Upper lobe of left lung (tissue), 6 donors: ENCODE measurements at regions not wholly inside any gene's neighbourhood (a gene's known extent, or its start where the extent isn't known, plus 50 kb on each side); places are given as distances from the start of the nearest gene placed in this dataset.
"Not testable (repeated sequence)": the region's sequence is repeated elsewhere in the genome, so short reads cannot be mapped to it uniquely, and the experiment has no call there.

Experiments used
- ATAC-seq, 2 donors: fragments of 200-7000 bp; cut with Tn5 transposase; one replicate each; pipeline ENCODE4 v1.9.1; 2022; ENCODE audit warnings: mild to moderate bottlenecking in 2 of 2, moderate library complexity in 2 of 2; ENCODE audit not compliant: low FRiP score in 2 of 2
- DNase-seq, 2 donors: peaks; one replicate each; pipeline ENCODE4 v3.0.0-alpha.2; 2019 to 2020
- H3K27ac ChIP-seq, 4 donors: fragments of 200-600 bp; sonication (generic); one replicate each; pipeline ENCODE4 v1.5.1; 2016 to 2019
- H3K27me3 ChIP-seq, 4 donors: fragments of 200-600 bp; sonication (generic); one replicate each; pipeline ENCODE4 v1.5.1; 2017 to 2019
- H3K36me3 ChIP-seq, 4 donors: fragments of 200-600 bp; sonication (generic); one replicate each; pipeline ENCODE4 v1.5.1; 2016 to 2019
- H3K4me1 ChIP-seq, 4 donors: fragments of 200-600 bp; sonication (generic); one replicate each; pipeline ENCODE4 v1.5.1; 2018 to 2019
- H3K4me3 ChIP-seq, 4 donors: fragments of 200-600 bp; sonication (generic); one replicate each; pipeline ENCODE4 v1.5.1; 2017 to 2019; ENCODE audit warnings: mild to moderate bottlenecking in 2 of 4, moderate library complexity in 1 of 4
- H3K9me3 ChIP-seq, 4 donors: fragments of 200-600 bp; sonication (generic); one replicate each; pipeline ENCODE4 v1.5.1; 2018 to 2019
- EP300 ChIP-seq, 4 donors: sonication (generic); formaldehyde crosslinking; IDR thresholded peaks; one replicate each; pipeline ENCODE4 v1.5.1; 2017; ENCODE audit warnings: antibody characterized with exemption in 4 of 4, control low read depth in 2 of 4
- POLR2A ChIP-seq, 4 donors: fragments of 450-650 bp; IDR thresholded peaks; one replicate each; pipeline ENCODE4 v1.5.1; 2016 to 2017; ENCODE audit warnings: antibody characterized with exemption in 4 of 4, mild to moderate bottlenecking in 2 of 4
- POLR2AphosphoS5 ChIP-seq, 2 donors: sonication (generic); formaldehyde crosslinking; IDR thresholded peaks; one replicate each; pipeline ENCODE4 v1.5.1; 2017; ENCODE audit warnings: antibody characterized with exemption in 2 of 2
- WGBS, 2 donors: methylation state at CpG; one replicate each; pipeline ENCODE4 v1.1.5; 2017 to 2018; 5-methylcytosine and 5-hydroxymethylcytosine counted together
- TF ChIP-seq, protein P1 (sequence below), 6 experiments: fragments of 450-650 bp in 4 of 6; fragments of 200-600 bp in 2 of 6; sonication (generic) in 2 of 6; IDR thresholded peaks; one replicate each; pipeline ENCODE4 v1.5.1; 2016 to 2019; ENCODE audit warnings: antibody characterized with exemption in 6 of 6
- donor health status: DM: no; HTN: no; CAD: no; lungs with moderate emphysema.
- donor health status: DM: no; HTN: yes; CAD: no; lungs with severe emphysema.

DNA sequence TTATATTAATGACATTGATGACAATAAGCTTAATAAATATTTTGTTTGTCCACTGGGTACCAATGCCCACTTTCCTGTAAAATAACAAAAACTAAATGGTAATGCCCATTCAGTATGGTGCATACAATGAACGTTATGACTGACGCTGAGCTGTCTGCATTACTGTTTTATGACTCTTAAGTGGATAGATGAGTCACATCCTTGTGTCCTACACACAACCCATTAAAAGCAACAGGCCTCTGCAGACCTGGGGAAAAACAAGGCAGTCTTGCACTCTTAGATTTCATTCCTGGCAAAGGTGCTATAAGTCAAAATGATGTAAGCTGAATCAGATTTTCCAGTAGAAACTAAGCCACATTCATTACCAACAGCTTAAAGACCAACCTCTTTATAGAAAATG, 176.3 kb upstream of the TMEM45B start:
- Histone ChIP-seq H3K27ac (no peak overlapping the region), H3K4me3 (no peak overlapping the region), H3K9me3 (no peaks in the 10 kb centered on the region), H3K36me3 (no peaks in the 10 kb centered on the region), H3K4me1 (peaks cover 0 to 7% (median 0%) of the 10 kb centered on the region in 4 donors), H3K27me3 (no peaks in the 10 kb centered on the region)
- no peak for ATAC-seq
- no peak for DNase-seq
- 80 to 90% methylated on average over 2 of the region's 2 CpGs for WGBS, 2 donors
- TF ChIP-seq, protein P1, sequence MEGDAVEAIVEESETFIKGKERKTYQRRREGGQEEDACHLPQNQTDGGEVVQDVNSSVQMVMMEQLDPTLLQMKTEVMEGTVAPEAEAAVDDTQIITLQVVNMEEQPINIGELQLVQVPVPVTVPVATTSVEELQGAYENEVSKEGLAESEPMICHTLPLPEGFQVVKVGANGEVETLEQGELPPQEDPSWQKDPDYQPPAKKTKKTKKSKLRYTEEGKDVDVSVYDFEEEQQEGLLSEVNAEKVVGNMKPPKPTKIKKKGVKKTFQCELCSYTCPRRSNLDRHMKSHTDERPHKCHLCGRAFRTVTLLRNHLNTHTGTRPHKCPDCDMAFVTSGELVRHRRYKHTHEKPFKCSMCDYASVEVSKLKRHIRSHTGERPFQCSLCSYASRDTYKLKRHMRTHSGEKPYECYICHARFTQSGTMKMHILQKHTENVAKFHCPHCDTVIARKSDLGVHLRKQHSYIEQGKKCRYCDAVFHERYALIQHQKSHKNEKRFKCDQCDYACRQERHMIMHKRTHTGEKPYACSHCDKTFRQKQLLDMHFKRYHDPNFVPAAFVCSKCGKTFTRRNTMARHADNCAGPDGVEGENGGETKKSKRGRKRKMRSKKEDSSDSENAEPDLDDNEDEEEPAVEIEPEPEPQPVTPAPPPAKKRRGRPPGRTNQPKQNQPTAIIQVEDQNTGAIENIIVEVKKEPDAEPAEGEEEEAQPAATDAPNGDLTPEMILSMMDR (IDR thresholded peaks at IDR 0.05): no peak

DNA sequence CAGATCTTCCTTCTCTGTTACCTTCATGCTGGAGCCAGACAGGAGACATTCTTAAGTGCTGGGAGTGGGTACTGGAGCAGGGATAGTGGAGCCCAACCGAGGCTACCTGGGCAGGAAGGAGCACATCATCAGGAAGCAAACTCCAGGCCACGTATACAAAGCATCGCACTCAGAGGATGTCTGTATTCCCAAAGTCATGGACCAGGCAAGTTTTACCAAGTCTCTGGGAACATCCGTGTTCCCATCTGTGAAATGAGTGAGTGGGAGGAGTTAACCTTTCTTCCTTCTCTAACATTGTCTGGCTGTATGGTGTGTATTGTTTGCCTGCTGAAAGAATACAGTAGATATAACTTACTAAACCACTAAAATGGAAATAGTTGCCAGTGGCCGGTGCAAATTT, 175.0 kb upstream of the TMEM45B start:
- Histone ChIP-seq H3K9me3 (no peaks in the 10 kb centered on the region), H3K4me3 (no peak overlapping the region), H3K4me1 (peaks cover 0 to 7% (median 0%) of the 10 kb centered on the region in 4 donors), H3K27ac (no peak overlapping the region), H3K27me3 (no peaks in the 10 kb centered on the region), H3K36me3 (no peaks in the 10 kb centered on the region)
- ATAC-seq (no peak), DNase-seq (no peak)
- TF ChIP-seq POLR2A (IDR thresholded peaks at IDR 0.05) (no peak), POLR2AphosphoS5 (IDR thresholded peaks at IDR 0.05) (no peak), EP300 (IDR thresholded peaks at IDR 0.05) (no peak)
- TF ChIP-seq, protein P1 (IDR thresholded peaks at IDR 0.05): no peak
- WGBS, 2 donors: 78 to 81% methylated on average over 5 of the region's 5 CpGs

DNA sequence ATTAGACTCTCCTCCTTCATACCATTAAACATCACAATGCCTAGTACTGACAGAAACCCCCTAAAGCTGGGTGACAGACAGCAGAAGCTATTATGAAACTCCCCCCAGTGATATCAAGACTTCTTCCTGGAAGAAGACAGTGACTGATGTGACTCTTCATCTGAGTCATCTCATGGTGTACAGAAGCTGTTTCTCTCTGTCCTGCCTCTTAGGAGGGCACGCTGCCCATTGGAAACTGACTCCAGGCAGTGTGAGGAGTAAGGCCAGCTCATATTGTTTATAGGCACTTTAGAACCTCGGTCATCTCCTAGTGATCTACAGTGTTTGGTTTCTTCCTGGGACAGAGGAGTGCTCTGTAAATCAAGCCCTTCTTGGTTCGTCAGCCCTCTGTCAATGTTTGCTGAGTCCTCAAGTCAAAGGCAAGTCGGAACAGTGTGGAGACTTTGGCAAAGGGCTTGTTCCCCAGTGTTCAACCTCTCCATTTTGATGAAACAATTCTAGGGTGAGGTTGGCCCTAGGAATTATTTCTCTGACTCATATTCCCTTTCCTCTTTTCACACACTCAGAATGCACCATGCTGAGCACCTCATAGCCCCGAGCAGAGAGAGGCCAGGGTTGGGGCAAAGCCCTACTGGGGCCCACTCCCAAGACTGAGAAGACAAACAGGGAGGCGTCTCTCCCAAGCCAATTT, 172.5 kb upstream of the TMEM45B start:
- no peak overlapping the region for H3K27ac ChIP-seq
- no peaks in the 10 kb centered on the region for H3K36me3 ChIP-seq
- H3K4me1 ChIP-seq: peaks cover 0 to 7% (median 0%) of the 10 kb centered on the region in 4 donors
- WGBS, 2 donors: 52 to 66% methylated on average over 6 of the region's 6 CpGs
- H3K4me3 ChIP-seq: no peak overlapping the region
- no peaks in the 10 kb centered on the region for H3K27me3 ChIP-seq
- no peaks in the 10 kb centered on the region for H3K9me3 ChIP-seq
- TF ChIP-seq, protein P1 (IDR thresholded peaks at IDR 0.05): no peak
- TF ChIP-seq POLR2AphosphoS5 (IDR thresholded peaks at IDR 0.05) (peak in 1 of 2 donors; percentile 44), EP300 (IDR thresholded peaks at IDR 0.05) (peak in 1 of 4 donors; percentile 24)
- ATAC-seq: peak; percentile 36 to 85
- DNase-seq: peak in 1 of 2 donors; percentile 61

DNA sequence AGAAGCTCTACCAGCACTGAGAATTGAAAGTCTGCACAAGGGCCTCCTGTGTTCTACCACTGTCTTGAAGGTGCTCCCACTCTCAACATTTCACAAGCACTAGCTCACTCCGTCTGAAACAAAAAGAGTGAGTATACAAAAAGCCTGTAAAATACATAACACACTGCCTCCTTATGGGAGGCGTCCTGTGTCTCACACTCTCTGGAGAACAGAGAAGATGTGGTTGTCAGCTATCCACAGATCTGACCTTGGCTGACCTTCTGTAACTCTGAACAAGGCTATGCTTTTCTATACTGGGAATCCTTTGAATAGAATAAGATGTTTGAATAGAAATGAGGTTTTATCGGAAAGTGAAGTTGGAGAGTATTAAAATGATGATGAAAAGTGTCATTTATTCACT, 171.3 kb upstream of the TMEM45B start:
- DNase-seq (no peak), ATAC-seq (no peak)
- peaks cover 0 to 7% (median 0%) of the 10 kb centered on the region in 4 donors for H3K4me1 ChIP-seq
- H3K36me3 ChIP-seq: no peaks in the 10 kb centered on the region
- H3K9me3 ChIP-seq: no peaks in the 10 kb centered on the region
- no peak overlapping the region for H3K4me3 ChIP-seq
- no peak for TF ChIP-seq POLR2A (IDR thresholded peaks at IDR 0.05)
- TF ChIP-seq EP300 (IDR thresholded peaks at IDR 0.05): no peak
- TF ChIP-seq, protein P1 (IDR thresholded peaks at IDR 0.05): no peak
- no peak for TF ChIP-seq POLR2AphosphoS5 (IDR thresholded peaks at IDR 0.05)
- no peak overlapping the region for H3K27ac ChIP-seq
- no peaks in the 10 kb centered on the region for H3K27me3 ChIP-seq
- WGBS, 2 donors: 80 to 85% methylated on average over 3 of the region's 3 CpGs

DNA sequence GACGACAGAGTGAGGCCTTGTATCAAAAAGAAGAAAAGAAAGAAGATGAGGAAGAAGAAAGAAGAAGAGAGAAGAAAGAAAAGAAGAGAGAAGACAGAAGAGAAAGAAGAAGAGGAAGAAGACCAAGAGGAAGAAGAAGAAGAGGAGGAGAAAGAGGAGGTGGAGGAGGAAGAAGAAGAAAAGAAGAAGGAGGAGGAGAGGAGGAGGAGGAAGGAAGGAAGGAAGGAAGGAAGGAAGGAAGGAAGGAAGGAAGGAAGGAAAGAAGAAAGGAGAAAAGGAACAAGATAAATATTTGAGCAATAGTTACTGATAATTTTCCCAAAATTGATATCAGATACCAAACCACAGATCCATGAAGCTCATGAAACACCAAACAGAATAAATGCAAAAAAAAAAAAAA, 169.7 kb upstream of the TMEM45B start:
- Histone ChIP-seq H3K36me3 (no peaks in the 10 kb centered on the region), H3K27me3 (no peaks in the 10 kb centered on the region), H3K4me3 (no peak overlapping the region), H3K4me1 (peaks cover 0 to 7% (median 0%) of the 10 kb centered on the region in 4 donors), H3K27ac (no peak overlapping the region), H3K9me3 (no peaks in the 10 kb centered on the region)
- TF ChIP-seq POLR2A (IDR thresholded peaks at IDR 0.05) (no peak), POLR2AphosphoS5 (IDR thresholded peaks at IDR 0.05) (no peak), EP300 (IDR thresholded peaks at IDR 0.05) (no peak)
- TF ChIP-seq, protein P1 (IDR thresholded peaks at IDR 0.05): no peak
- no peak for DNase-seq
- no peak for ATAC-seq
- 50 to 61% methylated on average over 1 of the region's 1 CpG for WGBS, 2 donors

DNA sequence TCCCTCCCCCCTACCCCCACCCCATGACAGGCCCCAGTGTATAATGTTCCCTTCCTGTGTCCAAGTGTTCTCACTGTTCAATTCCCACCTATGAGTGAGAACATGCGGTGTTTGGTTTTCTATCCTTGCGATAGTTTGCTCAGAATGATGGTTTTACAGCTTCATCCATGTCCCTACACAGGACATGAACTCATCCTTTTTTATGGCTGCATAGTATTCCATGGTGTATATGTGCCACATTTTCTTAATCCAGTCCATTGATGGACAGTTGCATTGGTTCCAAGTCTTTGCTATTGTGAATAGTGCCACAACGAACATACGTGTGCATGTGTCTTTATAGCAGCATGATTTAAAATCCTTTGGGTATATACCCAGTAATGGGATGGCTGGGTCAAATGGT, 165.6 kb upstream of the TMEM45B start:
- H3K27me3 ChIP-seq, H3K27ac ChIP-seq, ATAC-seq, DNase-seq, H3K4me1 ChIP-seq, H3K4me3 ChIP-seq, H3K36me3 ChIP-seq: not testable (repeated sequence)
- peaks cover 4 to 16% (median 9%) of the 10 kb centered on the region in 4 donors for H3K9me3 ChIP-seq
- 96 to 99% methylated on average over 4 of the region's 4 CpGs for WGBS, 2 donors
